ENCODE measurements at regions not wholly inside any gene's neighbourhood (a gene's known extent, or its start where the extent isn't known, plus 50 kb on each side); places are given as distances from the start of the nearest gene placed in this dataset.
A peak's percentile ranks its signal among the peaks of the same experiment; 100 is the strongest.

DNA sequence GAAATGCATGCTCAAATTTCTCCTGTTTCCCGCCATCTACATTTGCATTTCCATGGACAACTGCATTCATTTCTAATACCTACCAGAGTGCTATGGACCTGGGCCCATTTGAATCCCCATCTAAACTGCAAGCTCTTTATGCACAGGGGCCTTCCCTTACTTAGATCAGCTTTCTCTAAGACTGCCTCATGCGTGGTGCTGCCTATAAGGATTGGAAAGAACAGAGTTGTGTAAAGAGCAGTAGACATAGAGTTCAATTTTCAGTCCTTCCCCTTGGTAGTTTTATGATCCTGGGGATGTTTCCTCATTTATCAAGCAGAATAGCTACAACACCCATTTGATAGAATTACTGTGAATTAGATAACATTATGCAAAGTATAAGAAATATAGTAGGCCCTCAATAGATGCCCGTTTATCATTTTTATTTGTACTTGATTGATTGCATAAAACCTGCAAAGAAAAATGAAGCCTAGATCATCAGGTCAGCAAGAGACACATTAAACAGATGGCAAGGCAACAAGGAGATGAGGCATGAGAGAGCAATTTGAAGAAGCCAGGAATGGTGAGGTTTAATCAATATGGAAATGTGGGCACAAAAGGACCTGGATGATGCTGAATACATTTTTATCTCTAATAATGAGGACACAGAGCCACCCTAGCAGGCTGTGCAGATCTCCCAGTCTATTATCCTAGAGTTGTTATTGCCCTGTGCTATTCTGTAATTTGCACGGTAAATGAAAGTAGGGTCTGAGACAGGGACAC is 359.7 kb downstream of the FAM181B start:
- no peak for DNase-seq

- DNase-seq = no peak
Observed at GRCh38 chr11:82365351-82365750, 368.3 kb downstream of the FAM181B start.

DNA sequence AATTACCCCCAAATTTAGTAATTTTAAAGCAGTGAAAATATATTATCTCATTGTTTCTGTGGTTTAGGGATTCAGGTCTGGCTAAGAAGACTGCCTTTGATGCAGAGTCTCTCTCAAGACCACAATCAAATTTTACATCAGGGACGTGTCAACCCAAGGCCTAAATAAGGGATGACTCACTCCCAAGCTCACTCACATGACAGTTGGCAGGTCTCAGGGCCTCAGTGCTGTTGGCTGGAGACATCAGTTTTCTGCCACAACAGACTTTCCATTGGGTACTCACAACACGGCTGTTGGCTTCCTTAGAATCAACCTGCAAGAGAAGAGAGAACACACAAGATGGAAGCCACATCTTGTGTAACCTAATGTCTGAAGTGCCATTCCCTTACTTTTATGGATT is 377.3 kb downstream of the FAM181B start:
- DNase-seq = no peak

DNA sequence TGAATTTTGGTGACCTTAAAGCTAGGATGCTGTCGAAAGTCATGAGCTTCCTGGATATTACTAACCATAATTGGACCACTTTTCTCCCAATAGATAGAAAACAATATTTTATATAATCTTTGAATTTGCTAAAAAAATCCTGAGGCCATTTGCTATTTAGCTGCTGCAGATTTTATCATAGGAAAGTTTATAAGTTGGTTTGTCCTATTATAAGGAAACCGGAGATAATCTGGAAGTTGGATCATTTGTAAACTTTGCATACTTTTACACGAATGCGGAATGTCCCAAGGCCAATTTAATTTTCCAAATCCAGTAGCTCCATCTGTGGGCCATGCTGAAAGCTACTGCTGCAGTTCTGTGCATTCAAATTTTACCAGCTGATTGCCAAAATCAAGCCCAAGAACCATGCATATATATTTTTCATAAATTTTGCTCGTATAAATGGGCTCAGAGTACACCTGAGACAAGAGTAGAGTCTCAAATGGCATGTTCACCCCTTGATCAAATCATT is 378.3 kb downstream of the FAM181B start:
- DNase-seq = no peak

GRCh38 chr11:82326853-82327252 is 406.8 kb downstream of the FAM181B start:
- no peak for DNase-seq

DNA sequence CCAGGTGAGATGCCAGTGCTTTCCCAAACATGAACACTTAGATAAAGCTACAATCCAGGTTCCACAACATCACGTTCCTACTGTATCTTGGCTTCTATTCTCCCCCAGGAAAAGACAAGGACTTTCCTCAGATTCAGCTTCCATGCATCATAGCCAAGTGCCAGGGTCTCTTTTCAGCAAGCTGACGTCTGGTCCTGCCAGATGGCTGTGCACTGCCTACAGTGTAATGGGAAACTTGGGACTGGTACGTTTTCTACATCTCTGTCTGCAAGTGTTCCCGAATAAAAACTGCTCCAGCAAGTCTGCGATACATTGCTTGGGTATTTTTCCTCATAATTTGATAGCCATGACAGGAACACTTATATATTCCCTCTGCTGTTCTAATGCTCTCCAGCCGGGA is 412.5 kb downstream of the FAM181B start:
- DNase-seq = peak; percentile 5

DNA sequence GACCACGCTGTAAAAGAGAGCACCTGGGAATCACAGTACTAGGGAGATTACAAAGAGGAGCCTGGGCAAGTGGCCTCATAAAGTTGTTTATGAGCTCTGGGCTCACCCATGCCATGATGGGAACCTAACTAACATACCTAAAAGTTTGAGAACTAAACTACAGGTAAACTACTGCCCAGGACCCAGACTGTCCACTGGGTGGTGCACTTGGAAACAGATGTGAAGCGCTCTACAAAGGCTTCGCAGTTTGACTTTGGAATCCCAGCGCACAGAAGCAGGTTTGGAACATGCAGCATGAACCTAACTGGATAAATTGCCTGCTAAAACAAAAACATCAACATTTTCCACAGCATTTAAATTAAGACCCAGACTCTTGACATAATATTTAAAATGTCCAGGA is 418.6 kb downstream of the FAM181B start:
- DNase-seq = peak; percentile 15

- DNase-seq = no peak
Observed at GRCh38 chr11:82308979-82309378, 424.7 kb downstream of the FAM181B start.

- DNase-seq = peak; percentile 18
Observed at GRCh38 chr11:82305123-82305522, 428.5 kb downstream of the FAM181B start.

- no peak for DNase-seq
Observed at GRCh38 chr11:82303671-82304070, 430.0 kb downstream of the FAM181B start.

DNA sequence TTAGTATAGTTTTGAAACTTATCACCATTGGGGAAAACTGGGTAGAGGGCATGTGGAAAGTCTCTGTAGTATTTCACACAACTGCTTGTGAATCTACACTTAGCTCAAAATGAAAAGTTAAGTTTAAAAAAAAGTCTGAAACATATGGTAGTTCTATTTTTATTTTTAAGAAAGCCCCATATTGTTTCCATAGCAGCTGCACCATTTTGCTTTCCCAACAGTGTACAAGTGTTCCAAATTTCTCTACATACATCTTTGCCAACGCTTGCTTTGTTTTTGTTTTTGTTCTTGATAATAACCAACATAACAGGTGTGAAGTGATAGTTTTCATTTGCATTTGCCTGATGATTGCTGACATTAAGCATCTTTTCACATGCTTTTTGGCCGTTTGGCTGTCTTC is 445.2 kb downstream of the FAM181B start:
- peak; percentile 4 for DNase-seq

GRCh38 chr11:82270870-82271269 is 462.8 kb downstream of the FAM181B start:
- DNase-seq = no peak

GRCh38 chr11:82268627-82269026 is 465.0 kb downstream of the FAM181B start:
- DNase-seq = no peak

- DNase-seq = no peak
Observed at GRCh38 chr11:82267186-82267585, 466.5 kb downstream of the FAM181B start.

DNA sequence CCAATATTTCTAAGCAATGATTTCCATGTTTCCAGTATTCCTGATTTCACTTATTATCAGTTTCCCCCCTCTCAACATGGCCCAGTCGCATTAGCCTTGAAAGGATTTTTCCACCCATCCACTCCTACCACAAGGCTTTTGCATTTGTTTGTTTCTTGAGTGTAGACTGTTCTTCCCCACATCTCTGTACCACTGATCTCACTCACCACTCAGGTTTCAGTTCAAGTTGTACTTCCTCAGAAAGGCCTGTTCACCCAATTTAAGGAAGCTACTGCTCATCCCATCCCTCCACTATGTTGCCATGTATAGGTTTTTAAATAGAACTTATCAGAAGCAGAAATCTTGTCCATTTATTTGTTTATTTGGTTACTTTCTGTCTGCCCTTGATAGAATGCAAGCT is 472.3 kb downstream of the FAM181B start:
- DNase-seq = no peak

DNA sequence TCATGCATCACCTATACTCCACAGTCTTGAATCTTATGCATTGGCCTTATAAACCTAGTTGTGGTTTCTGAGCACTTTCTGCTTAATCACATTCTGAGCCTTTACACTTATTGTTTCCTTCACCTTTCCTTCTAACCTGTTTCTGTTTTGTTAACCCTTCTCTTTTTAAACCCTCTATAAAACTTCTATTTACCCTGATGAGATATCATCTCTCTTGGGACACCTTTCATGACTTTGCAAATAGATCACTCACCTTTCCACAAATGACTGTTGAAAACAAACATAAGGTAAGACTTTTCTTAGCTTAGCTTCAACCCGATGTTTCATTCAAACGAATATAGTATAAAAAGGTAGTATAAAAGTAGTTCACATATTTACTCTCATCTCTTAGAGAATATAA is 483.6 kb downstream of the FAM181B start:
- no peak for DNase-seq

DNA sequence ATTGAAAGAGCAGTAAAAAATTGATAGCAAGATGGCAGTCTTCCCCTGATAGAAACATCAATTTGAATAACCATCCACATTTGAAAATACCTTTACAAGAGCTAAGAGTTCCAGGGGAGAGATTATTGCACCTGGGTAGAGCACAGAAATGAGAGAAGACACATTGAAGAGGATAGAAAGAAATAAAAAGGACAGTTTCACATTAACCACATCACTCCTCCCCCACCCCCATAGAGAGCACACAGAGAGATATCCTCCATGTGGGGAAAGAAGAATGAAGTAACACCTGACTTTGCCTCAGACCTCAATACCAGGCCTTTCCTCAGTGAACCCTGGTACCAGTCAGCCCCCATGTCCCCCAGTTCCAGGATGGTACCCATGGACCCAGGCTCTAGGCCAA is 486.7 kb downstream of the FAM181B start:
- no peak for DNase-seq

DNA sequence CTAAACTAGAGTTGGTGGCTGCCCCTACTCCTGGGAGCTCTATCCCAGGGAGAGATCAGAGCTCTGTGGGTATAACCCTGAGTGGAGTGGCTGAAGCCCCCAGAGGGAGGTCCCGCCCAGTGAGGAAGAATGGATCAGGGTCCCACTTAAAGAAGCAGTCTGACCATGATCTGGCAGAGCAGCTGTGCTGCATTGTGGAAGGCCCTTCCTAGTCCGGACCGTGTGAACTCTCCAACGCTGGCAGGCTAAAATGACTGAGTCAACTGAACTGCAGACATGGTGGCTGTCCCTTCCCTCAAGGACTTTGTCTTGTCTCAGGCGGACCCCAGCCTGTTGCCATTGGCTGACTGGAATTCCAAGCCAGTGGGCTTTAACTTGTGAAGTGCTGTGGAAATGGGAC is 494.2 kb downstream of the FAM181B start:
- DNase-seq = no peak

DNA sequence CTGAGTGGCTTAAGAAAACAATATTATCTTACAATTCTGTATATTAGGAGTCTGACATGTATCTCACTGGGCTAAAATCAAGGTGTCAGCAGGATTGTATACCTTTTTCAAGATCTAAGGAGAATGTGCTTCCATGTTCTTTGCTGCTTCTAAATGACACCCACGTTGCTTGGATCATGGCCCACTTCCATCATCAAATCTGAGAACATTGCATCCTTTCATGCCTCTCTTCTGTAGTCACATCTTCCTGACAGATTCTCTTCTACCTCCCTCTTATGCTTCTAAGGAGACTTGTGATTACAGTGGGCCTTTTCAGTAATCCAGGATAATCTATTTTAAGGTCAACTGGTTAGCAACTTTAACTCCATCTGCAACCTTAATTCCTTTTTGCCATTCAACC is 499.4 kb downstream of the FAM181B start:
- no peak for DNase-seq

DNA sequence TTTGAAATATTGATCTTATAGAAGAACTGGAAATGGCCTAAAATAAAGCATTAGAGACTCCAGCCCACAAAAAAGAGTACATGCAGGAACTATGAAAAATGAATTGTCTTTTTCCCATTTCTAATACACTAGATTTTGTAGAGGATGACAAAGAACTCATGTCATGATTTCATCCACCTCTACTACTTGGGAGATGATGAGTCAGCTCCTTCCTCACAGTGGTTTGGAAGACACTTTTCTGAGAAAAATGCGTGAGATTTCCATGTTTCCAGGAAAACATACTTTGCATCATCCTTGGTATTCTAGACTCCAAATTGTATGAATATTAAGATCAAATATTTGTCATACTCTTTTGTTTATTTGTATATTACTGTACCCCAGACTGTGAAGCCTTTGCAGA is 500.5 kb downstream of the FAM181B start:
- no peak for DNase-seq

DNA sequence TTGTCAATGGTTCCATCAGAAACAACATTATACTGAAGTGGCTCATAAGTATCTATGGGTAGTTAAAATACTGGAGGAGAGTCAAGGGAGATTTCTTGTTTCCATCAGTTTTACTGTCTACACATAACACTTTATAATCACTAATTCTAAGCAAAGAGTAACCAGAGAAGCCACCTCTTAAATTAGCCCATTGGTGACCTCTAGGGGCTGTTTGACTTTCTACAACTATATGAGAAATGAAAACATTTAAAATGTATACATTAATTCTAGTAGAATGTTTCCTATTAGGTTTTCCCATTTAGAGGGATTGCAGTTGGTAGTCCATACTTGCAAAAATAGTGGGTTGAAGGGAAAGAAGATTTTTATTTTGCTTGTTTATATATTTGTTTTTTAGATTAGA is 504.3 kb downstream of the FAM181B start:
- DNase-seq = peak; percentile 59

DNA sequence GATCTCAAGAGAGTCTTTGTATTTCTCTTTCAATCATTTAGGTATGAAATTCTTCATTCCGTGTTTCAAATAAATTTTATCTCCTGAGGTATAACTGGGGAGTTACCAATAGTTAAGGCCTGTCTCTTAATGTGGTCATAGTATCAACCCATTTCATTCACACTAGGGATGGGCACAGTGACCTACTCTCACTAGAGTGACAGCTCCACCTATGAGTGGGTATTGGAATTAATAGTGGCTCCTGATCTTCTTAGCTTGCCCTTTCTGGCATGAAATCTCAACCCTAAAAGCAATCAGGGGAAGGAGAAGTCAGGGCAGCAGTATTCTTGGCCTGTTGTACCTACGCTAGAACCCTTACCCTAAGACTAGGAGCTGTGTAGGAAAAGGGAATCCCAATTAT is 507.7 kb downstream of the FAM181B start:
- no peak for DNase-seq

- DNase-seq = no peak
Observed at GRCh38 chr11:82225502-82225901, 508.2 kb downstream of the FAM181B start.

GRCh38 chr11:82216927-82217570 is 516.6 kb downstream of the FAM181B start:
- no peak for DNase-seq

Measured in tongue (tissue), 1 donor.